H1 (cell line): ENCODE measurements at regions not wholly inside any gene's neighbourhood (a gene's known extent, or its start where the extent isn't known, plus 50 kb on each side); places are given as distances from the start of the nearest gene placed in this dataset.

Experiments
- CTCF ChIA-PET: fragments of 300-600 bp; sonication (Branson Sonifier 250); formaldehyde crosslinking; loops from one replicate; lab custom pipeline; 2021; ENCODE audit not compliant: partially characterized antibody; lab: Charles Lee
- POLR2A ChIA-PET: fragments of 300-600 bp; sonication (Branson Sonifier 250); formaldehyde crosslinking; loops from one replicate; lab custom pipeline; 2021; ENCODE audit warnings: inconsistent platforms; ENCODE audit not compliant: partially characterized antibody; lab: Charles Lee
- DNase-seq, 2 experiments: peaks; one replicate each; pipeline versions ENCODE4 v3.0.0 to v3.0.0-alpha.2; 2010 to 2022; ENCODE audit warnings: low spot score in 2 of 2, low read depth in 1 of 2, mixed read lengths in 1 of 2
- FAIRE-seq: peaks from 2 replicates; lab custom pipeline; 2011; peaks lifted over from hg19 to GRCh38; lab: Jason Lieb, UNC
- H2AFZ ChIP-seq: 2 replicates; pipeline ENCODE4 v1.8.1; 2012; ENCODE audit warnings: low read length, inconsistent platforms
- H2AK5ac ChIP-seq: 2 replicates; pipeline ENCODE4 v1.6.1; 2013; ENCODE audit warnings: low read depth, low read length
- H2BK120ac ChIP-seq: replicated peaks from 2 replicates; pipeline ENCODE3; 2013; ENCODE audit warnings: low read depth, low read length, inconsistent platforms
- H2BK12ac ChIP-seq: 2 replicates; pipeline ENCODE4 v1.6.1; 2013; ENCODE audit warnings: low read depth, low read length
- H2BK15ac ChIP-seq: 2 replicates; pipeline ENCODE4 v1.6.1; 2013; ENCODE audit warnings: low read length
- H2BK20ac ChIP-seq: 2 replicates; pipeline ENCODE4 v1.6.1; 2013; ENCODE audit warnings: low read length
- H2BK5ac ChIP-seq: 2 replicates; pipeline ENCODE4 v1.6.1; 2013; ENCODE audit warnings: low read depth, low read length
- H3K14ac ChIP-seq: 2 replicates; pipeline ENCODE4 v1.6.1; 2013; ENCODE audit warnings: inconsistent platforms; ENCODE audit not compliant: insufficient read length
- H3K18ac ChIP-seq: 2 replicates; pipeline ENCODE4 v1.6.1; 2013; ENCODE audit warnings: low read length; ENCODE audit errors: extremely low read depth
- H3K23ac ChIP-seq: 2 replicates; pipeline ENCODE4 v1.6.1; 2013; ENCODE audit warnings: inconsistent platforms; ENCODE audit not compliant: insufficient read length
- H3K23me2 ChIP-seq: 2 replicates; pipeline ENCODE4 v1.6.1; 2013; ENCODE audit warnings: low read depth, low read length
- H3K27ac ChIP-seq: 2 replicates; pipeline ENCODE4 v1.6.1; 2011; ENCODE audit warnings: low read depth, low read length, inconsistent platforms
- H3K27me3 ChIP-seq, 4 experiments: replicated peaks in 1 of 4; 1 replicate in 1 of 4; 2 replicates in 3 of 4; pipeline versions ENCODE4 v1.6.1 to v1.8.1; 2011 to 2013; ENCODE audit warnings: low read length in 3 of 4, mild to moderate bottlenecking in 3 of 4, inconsistent platforms in 2 of 4, mixed read lengths in 2 of 4, moderate library complexity in 1 of 4; ENCODE audit not compliant: control insufficient read depth in 3 of 4, insufficient read depth in 3 of 4; ENCODE audit errors: extremely low read depth in 1 of 4
- H3K36me3 ChIP-seq, 4 experiments: 2 replicates each; pipeline versions ENCODE4 v1.6.1 to v1.8.1; 2011 to 2013; ENCODE audit warnings: mild to moderate bottlenecking in 4 of 4, low read length in 3 of 4, moderate library complexity in 2 of 4, control low read depth in 1 of 4, inconsistent platforms in 1 of 4; ENCODE audit not compliant: insufficient read depth in 4 of 4, control insufficient read depth in 2 of 4
- H3K4ac ChIP-seq: replicated peaks from 2 replicates; pipeline ENCODE3; 2013; ENCODE audit warnings: low read length, low read depth, mixed read lengths, inconsistent platforms; ENCODE audit not compliant: insufficient read length
- H3K4me1 ChIP-seq, 4 experiments: replicated peaks in 1 of 4; 1 replicate in 1 of 4; 2 replicates in 3 of 4; pipeline versions ENCODE4 v1.6.1 to v1.8.1; 2011 to 2013; ENCODE audit warnings: low read length in 3 of 4, inconsistent platforms in 2 of 4, mixed read lengths in 1 of 4; ENCODE audit not compliant: insufficient read depth in 4 of 4, control insufficient read depth in 3 of 4
- H3K4me2 ChIP-seq, 2 experiments: 2 replicates each; pipeline versions ENCODE4 v1.6.1 to v1.8.1; 2011 to 2013; ENCODE audit warnings: low read depth in 2 of 2, low read length in 2 of 2, control low read depth in 1 of 2, inconsistent platforms in 1 of 2, mild to moderate bottlenecking in 1 of 2; ENCODE audit not compliant: insufficient read depth in 1 of 2
- H3K4me3 ChIP-seq, 4 experiments: fragments of 200-600, 300-600 bp in 1 of 4; sonication (generic), shearing (Covaris generic), sonication (Bioruptor Twin) in 1 of 4; 2 replicates each; pipeline versions ENCODE4 v1.5.1 to v1.8.1; 2011 to 2016; ENCODE audit warnings: low read length in 4 of 4, low read depth in 3 of 4, control low read depth in 2 of 4, inconsistent platforms in 2 of 4, mild to moderate bottlenecking in 2 of 4, mixed read lengths in 1 of 4, moderate library complexity in 1 of 4; ENCODE audit not compliant: insufficient read depth in 2 of 4; ENCODE audit errors: extremely low read depth in 1 of 4
- H3K56ac ChIP-seq: replicated peaks from 2 replicates; pipeline ENCODE3; 2013; ENCODE audit warnings: low read depth, mild to moderate bottlenecking, mixed read lengths, low read length, inconsistent platforms; ENCODE audit not compliant: insufficient read length
- H3K79me1 ChIP-seq: 2 replicates; pipeline ENCODE4 v1.6.1; 2013; ENCODE audit warnings: low read depth, low read length, control low read depth
- H3K79me2 ChIP-seq, 2 experiments: 2 replicates each; pipeline versions ENCODE4 v1.6.1 to v1.8.1; 2012 to 2013; ENCODE audit warnings: low read length in 2 of 2, mild to moderate bottlenecking in 2 of 2, inconsistent platforms in 1 of 2; ENCODE audit not compliant: insufficient read depth in 2 of 2, control insufficient read depth in 1 of 2
- H3K9ac ChIP-seq, 4 experiments: replicated peaks in 1 of 4; 1 replicate in 1 of 4; 2 replicates in 3 of 4; pipeline versions ENCODE4 v1.6.1 to v1.8.1; 2011 to 2013; ENCODE audit warnings: low read depth in 3 of 4, low read length in 3 of 4, control low read depth in 2 of 4, mild to moderate bottlenecking in 2 of 4, moderate library complexity in 2 of 4, inconsistent platforms in 1 of 4; ENCODE audit errors: extremely low read depth in 1 of 4
- H3K9me3 ChIP-seq, 2 experiments: 2 replicates each; pipeline versions ENCODE4 v1.6.1 to v1.8.1; 2012 to 2013; ENCODE audit warnings: mild to moderate bottlenecking in 2 of 2, moderate library complexity in 2 of 2, control low read depth in 1 of 2, inconsistent platforms in 1 of 2, low read depth in 1 of 2, low read length in 1 of 2, mixed read lengths in 1 of 2; ENCODE audit not compliant: insufficient read depth in 2 of 2
- H4K20me1 ChIP-seq, 2 experiments: replicated peaks in 1 of 2; 2 replicates each; pipeline versions ENCODE3 to v1.8.1; 2011 to 2013; ENCODE audit warnings: inconsistent platforms in 2 of 2, low read length in 2 of 2, mild to moderate bottlenecking in 1 of 2; ENCODE audit not compliant: insufficient read depth in 2 of 2, control insufficient read depth in 1 of 2
- H4K5ac ChIP-seq: 2 replicates; pipeline ENCODE4 v1.6.1; 2013; ENCODE audit warnings: low read length, low read depth, mixed read lengths, inconsistent platforms; ENCODE audit not compliant: insufficient read length
- H4K8ac ChIP-seq: 2 replicates; pipeline ENCODE4 v1.8.0; 2013; ENCODE audit warnings: mild to moderate bottlenecking, moderate library complexity, low read length, inconsistent platforms; ENCODE audit not compliant: insufficient read depth; ENCODE audit errors: extremely low read depth
- H4K91ac ChIP-seq: replicated peaks from 2 replicates; pipeline ENCODE3; 2013; ENCODE audit warnings: low read length, mixed read lengths, inconsistent platforms; ENCODE audit not compliant: insufficient read length
- CTCF ChIP-seq, 3 experiments: IDR thresholded peaks; 1 replicate in 2 of 3; 2 replicates in 1 of 3; pipeline versions ENCODE4 v1.5.1 to v1.6.1; 2011; ENCODE audit warnings: low read length in 3 of 3, mild to moderate bottlenecking in 3 of 3, inconsistent platforms in 2 of 3, low read depth in 1 of 3, moderate library complexity in 1 of 3; ENCODE audit not compliant: insufficient read depth in 1 of 3; ENCODE audit errors: control extremely low read depth in 1 of 3
- EP300 ChIP-seq, 2 experiments: IDR thresholded peaks; 1 replicate in 1 of 2; 2 replicates in 1 of 2; pipeline ENCODE4 v1.6.1; 2011 to 2012; ENCODE audit warnings: low read depth in 2 of 2, low read length in 2 of 2, mild to moderate bottlenecking in 2 of 2, borderline replicate concordance in 1 of 2, inconsistent platforms in 1 of 2, moderate library complexity in 1 of 2
- RAD21 ChIP-seq, 2 experiments: IDR thresholded peaks in 1 of 2; conservative IDR thresholded peaks in 1 of 2; 2 replicates each; pipeline ENCODE4 v1.6.1; 2011; ENCODE audit warnings: low read depth in 2 of 2, low read length in 2 of 2, improper control_type of control experiment in 1 of 2, inconsistent platforms in 1 of 2, mild to moderate bottlenecking in 1 of 2, moderate library complexity in 1 of 2
- WGBS, 2 experiments: shearing (Covaris generic) in 1 of 2; methylation state at CpG; one replicate each; pipeline versions ENCODE4 v1.1.6 to v1.1.7; 2013 to 2015; ENCODE audit warnings: low lambda C conversion rate in 2 of 2, mixed read lengths in 2 of 2, inconsistent platforms in 1 of 2, low coverage in 1 of 2, missing lambda C conversion rate in 1 of 2; ENCODE audit not compliant: insufficient replicate concordance in 2 of 2, insufficient coverage in 1 of 2, insufficient read length in 1 of 2; ENCODE audit errors: extremely low coverage in 1 of 2, missing lambda C conversion rate in 1 of 2; 5-methylcytosine and 5-hydroxymethylcytosine counted together

- H3K23ac ChIP-seq: no peak overlapping the region
- no peak overlapping the region for H3K4ac ChIP-seq
- no peak overlapping the region for H2BK15ac ChIP-seq
- no peak overlapping the region for H2BK12ac ChIP-seq
- H3K36me3 ChIP-seq: no peaks in the 10 kb centered on the region
- H3K4me3 ChIP-seq: no peak overlapping the region
- H4K5ac ChIP-seq: no peak overlapping the region
- H3K79me1 ChIP-seq: no peaks in the 10 kb centered on the region
- FAIRE-seq (peak; percentile 88), DNase-seq (peak in 1 of 2 experiments; percentile 68)
- H3K56ac ChIP-seq: no peak overlapping the region
- ChIA-PET CTCF (interaction anchor here (0.6 to 5.6 kb wide), 20 partner anchors 9 to 946 kb away, joined by 3 to 38 read pairs (median 4); no protein-coding TSS in a partner anchor), POLR2A (interaction anchor here (0.8 to 1.4 kb wide), 2 partner anchors 13 kb away, joined by 3 read pairs; no protein-coding TSS in a partner anchor)
- no peaks in the 10 kb centered on the region for H4K20me1 ChIP-seq
- no peak overlapping the region for H3K9ac ChIP-seq
- no peaks in the 10 kb centered on the region for H3K79me2 ChIP-seq
- H4K91ac ChIP-seq: no peak overlapping the region
- H2BK120ac ChIP-seq: no peak overlapping the region
- H3K27me3 ChIP-seq: 0 out of 7 replicates have a peak, but pooled peaks cover 0 to 2% (median 0%) of the 10 kb centered on the region in 4 experiments
- H3K4me1 ChIP-seq: peaks cover 3 to 8% (median 6%) of the 10 kb centered on the region in 4 experiments; a peak in 6 of 7 replicates
- 40% methylated on average over 7 of the region's 7 CpGs; no CpG with 5 or more reads in 1 of the 2 experiments for WGBS, 2 experiments
- H3K18ac ChIP-seq: no peak overlapping the region
- no peak overlapping the region for H2AK5ac ChIP-seq
- H3K9me3 ChIP-seq: no peaks in the 10 kb centered on the region
- no peak overlapping the region for H3K14ac ChIP-seq
- TF ChIP-seq RAD21 (IDR thresholded peaks at IDR 0.05 in 1 of 2, conservative IDR thresholded peaks at IDR 0.05 in 1 of 2; ENCODE audit: low read depth in 2 of 2, low read length in 2 of 2): peak; percentile 60 to 73
- no peak for TF ChIP-seq EP300 (IDR thresholded peaks at IDR 0.05; ENCODE audit: borderline replicate concordance in 1 of 2, low read depth in 2 of 2, low read length in 2 of 2)
- TF ChIP-seq CTCF (IDR thresholded peaks at IDR 0.05; ENCODE audit: control extremely low read depth in 1 of 3, insufficient read depth in 1 of 3, low read depth in 1 of 3, low read length in 3 of 3): peak; percentile 70 to 84 (median 83)
- no peak overlapping the region for H2AFZ ChIP-seq
- H3K27ac ChIP-seq: no peak overlapping the region
- no peak overlapping the region; the same call in 1 of the 2 replicates for H4K8ac ChIP-seq
- H3K4me2 ChIP-seq: no peak overlapping the region
- H3K23me2 ChIP-seq: no peaks in the 10 kb centered on the region
- H2BK5ac ChIP-seq: no peak overlapping the region
- 0 out of 2 replicates have a peak overlapping the region, but pooled peaks have one; percentile 37 for H2BK20ac ChIP-seq
These were observed 331.3 kb upstream of the EEF2KMT start for GRCh38 chr16:5428932-5429331.
